NCI-H226 (cell line): ENCODE measurements at regions not wholly inside any gene's neighbourhood (a gene's known extent, or its start where the extent isn't known, plus 50 kb on each side); places are given as distances from the start of the nearest gene placed in this dataset.

Experiments used
- DNase-seq: peaks from one replicate; pipeline ENCODE4 v3.0.0-alpha.2; 2015

DNA sequence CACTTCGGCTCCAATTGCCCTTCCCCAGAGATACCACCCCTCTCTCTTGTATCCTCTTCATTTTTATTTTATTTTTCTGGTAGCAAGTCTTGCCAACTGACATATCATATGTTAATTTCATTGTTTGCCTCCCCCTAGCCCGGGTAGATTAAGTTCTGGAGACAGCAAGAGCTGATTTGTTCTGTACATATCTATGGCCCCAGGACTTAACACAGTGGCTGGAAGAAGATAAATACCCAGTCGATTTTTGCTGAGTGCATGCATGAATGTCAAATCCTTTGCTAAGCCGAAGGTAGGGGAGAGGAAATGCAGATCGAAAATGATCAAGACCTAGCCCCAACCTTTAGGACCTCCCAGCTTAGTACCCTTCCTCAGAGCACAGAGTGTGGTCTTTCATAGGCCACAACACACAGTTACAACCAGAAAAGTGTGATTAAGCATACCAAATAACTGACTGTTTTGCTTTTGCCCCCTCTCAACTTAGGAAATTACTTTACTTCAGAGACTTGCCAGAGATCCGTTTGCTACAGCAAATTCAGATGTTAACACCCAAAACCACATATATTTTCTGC, 58.7 kb upstream of the KLF3 start:
- DNase-seq, result no peak

DNA sequence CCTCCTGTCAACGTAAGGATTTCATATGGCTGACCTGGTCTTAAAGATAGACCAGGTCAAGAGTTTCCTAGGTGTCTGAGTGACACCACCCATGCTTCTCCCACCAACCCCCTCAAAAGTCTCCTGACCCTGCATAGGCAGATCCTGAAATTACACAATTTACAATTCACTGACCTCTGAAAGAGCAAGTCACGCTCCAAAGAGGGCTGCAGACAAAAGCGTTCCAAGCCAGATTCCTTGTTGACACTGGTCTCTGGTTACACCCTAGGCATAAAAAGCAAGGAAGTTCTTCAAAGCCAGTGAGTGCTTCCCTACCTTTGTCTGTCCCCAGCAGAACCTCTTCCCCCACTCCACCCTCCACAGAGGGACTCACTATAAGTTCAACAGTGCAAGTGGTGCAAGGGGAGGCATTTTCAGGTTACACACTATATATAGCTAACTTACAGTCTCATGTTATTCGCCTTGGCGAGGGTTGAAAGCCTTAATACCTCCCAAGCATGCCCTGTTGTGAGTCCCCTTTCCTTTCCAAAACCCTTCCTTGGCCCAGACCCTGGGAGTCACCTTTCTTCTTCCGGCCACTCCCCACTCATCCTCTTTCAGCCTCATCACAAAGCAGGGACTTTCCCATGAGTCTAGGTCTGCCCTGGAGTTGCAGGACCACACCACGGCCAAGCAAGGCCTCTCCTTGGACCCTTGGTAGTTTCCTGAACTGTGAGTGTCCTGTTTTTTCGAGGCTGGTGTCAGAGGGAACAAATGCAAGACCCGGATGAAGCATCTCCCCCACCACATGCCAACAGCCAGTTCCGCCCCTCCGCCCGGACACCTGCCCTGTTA, 58.0 kb upstream of the KLF3 start:
- DNase-seq, result no peak

DNA sequence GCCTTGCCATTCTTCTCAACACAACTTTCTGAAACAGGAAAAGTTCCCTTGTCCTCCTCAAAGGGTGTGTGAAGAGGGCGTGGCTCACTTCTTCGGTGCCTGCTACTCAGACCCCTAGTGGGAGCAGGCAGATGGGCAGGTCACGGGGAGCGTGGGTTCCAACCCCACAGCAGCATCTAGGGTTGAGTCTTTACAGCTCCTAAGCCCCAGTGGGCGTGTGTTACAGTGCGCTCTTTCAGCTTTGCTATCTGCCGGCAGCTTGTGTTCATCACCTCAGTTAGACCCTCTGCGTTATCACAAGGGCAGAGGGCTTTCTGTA, 57.5 kb upstream of the KLF3 start:
- DNase-seq, result no peak

DNA sequence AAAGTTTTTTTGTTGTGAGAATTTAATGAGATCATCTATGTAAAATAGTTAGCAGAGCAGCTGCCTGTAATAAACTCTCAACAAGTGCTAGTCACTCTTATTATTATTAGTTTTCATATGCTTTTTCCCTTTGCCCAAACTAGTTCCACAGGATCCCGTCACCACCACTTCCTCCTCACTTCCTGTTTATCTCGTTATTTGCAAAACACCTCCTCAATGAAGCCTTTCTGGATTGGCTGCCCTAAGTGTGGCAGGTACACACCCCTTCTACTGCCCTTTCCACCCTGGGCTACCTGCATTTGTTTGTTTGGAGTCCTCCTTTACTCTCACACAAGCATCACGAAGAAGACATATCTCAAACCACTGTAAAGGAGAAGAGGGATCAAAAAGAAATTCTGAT, 54.4 kb upstream of the KLF3 start:
- no peak for DNase-seq

DNA sequence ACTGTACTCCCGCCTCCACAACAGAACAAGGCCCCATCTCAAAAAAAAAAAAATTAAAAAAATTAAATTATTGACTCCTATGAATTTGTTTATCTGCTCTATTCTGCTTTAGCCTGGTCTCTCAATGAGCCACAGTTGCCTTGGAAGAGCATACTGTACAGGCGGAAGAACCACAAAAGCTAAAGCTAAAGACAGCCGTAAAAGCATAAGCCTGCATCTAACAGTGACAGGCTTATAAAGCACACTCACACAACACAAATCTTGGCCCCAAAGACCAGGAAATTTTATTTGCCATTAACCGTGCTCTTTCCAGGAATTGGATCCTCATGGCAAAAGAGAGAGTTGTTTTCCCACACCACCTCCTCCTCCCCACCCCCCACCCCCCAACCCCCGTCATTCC, 53.5 kb upstream of the KLF3 start:
- no peak for DNase-seq

DNA sequence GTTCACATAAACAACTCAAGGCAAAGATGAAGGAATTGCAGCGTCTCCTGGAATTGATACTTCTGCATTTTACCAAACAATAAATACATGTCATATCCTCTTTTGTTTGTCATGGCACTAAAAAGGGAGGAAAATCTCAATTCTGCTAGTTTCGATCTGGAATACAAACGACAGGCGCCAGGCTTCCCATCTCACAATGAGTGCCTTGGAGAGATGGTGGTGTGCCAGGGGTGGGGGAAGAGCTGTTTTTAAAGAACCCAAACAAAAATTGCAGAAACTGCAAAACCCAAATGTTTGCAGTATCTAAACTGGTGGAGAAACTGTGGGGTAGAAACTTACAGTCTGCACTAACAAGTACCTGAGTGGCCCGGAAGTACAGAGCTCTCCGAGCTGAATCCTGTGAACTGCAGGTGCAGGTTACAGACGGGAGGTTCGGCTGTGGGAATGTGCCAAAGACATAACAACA, 53.0 kb upstream of the KLF3 start:
- DNase-seq, result no peak

DNA sequence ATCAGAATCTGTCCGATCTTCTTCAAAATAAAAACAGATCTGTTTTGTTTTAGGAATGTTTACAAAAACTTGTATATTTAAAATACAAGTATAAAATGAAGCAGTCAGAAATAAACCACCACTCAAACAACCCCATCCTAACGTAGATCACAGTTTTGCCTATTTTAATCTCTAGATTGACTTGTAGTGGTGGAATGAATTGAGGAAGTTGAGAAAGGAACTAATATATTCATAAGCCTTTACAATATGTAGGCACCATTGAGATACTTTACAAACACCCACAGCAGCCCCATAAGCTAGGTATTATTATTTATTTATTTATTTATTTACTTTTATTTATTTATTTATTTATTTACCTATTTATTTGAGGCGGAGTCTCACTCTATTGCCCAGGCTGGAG, 52.3 kb upstream of the KLF3 start:
- DNase-seq, result no peak

DNA sequence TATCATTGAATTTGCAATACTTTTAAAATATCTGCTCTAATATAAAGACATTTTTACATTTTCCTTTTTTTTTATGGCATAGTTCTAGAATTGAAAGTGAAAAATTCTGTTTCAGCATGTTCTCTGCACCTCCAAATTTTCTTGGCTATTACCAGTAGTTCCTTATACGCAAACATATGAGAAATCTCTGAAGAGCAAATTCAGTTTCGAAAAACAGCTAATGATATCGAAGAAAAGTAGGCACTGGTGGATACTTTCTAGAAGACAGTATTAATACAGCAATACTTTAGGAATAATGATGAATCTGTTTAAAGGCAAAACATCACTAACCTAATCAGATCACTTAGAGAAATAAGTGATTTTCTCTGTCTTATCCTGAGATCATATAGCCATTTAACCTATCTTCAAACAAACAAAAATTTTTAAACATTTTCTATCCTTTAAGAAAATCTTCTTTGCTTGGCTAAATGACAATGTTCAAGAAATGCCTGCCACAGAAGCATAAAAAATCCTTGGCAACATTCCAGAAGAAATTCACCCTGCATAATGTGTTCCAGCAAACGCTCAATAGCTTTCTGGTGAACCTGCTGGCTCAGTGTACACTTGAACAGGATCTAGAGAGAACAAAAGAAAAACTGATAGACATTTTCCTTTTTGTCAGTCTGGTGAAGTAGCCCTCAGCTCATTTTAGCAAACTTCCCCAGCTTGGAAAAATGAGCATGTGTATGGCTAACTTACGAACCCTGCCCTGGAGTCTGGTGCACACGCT, 51.2 kb upstream of the KLF3 start:
- DNase-seq, result no peak
